HCT116 (cell line): ENCODE measurements at regions not wholly inside any gene's neighbourhood (a gene's known extent, or its start where the extent isn't known, plus 50 kb on each side); places are given as distances from the start of the nearest gene placed in this dataset.

ENCODE experiments used
- ATAC-seq: fragments of 200-7000 bp; cut with Tn5 transposase; 2 replicates; pipeline ENCODE4 v1.9.1; 2020; ENCODE audit warnings: mild to moderate bottlenecking, moderate library complexity
- BruUV-seq: library from RNA; stranded (reverse); fragments of 400-500 nt; replicated peaks from 2 replicates; lab custom pipeline; 2021; lab: Mats Ljungman, UMichigan
- CTCF ChIA-PET: fragments of 300-600 bp; sonication (Branson Sonifier 250); formaldehyde crosslinking; loops from one replicate; lab custom pipeline; 2021; ENCODE audit warnings: antibody characterized with exemption; lab: Charles Lee
- POLR2A ChIA-PET: fragments of 300-600, 350-600 bp; sonication (Branson Sonifier 250); formaldehyde crosslinking; loops from one replicate; lab custom pipeline; 2021; ENCODE audit warnings: antibody characterized with exemption; lab: Charles Lee
- RAD21 ChIA-PET, 2 experiments: fragments of 300-600 bp; sonication (Branson Sonifier 250); formaldehyde crosslinking; loops; one replicate each; lab custom pipeline; 2023; ENCODE audit warnings: low total read pairs in 2 of 2; ENCODE audit not compliant: uncharacterized antibody in 2 of 2, unreplicated experiment in 2 of 2, low non-redundant PET in 1 of 2; lab: Charles Lee
- DNase-seq: peaks from one replicate; pipeline ENCODE4 v3.0.0-alpha.2; 2010; ENCODE audit warnings: low read depth, low spot score
- H2AFZ ChIP-seq: fragments of 200-600 bp; shearing (Covaris generic), sonication (generic); 2 replicates; pipeline ENCODE4 v1.6.1; 2017; ENCODE audit warnings: low read depth, mixed run types, mixed read lengths, antibody characterized with exemption, low read length; ENCODE audit not compliant: poor library complexity, severe bottlenecking
- H3K27ac ChIP-seq: 2 replicates; pipeline ENCODE4 v1.5.1; 2012; ENCODE audit warnings: low read depth, low read length
- H3K27me3 ChIP-seq: fragments of 200-600 bp; sonication (generic); 2 replicates; pipeline ENCODE4 v1.6.1; 2016; ENCODE audit warnings: mixed run types, low read length, mixed read lengths; ENCODE audit not compliant: insufficient read depth
- H3K36me3 ChIP-seq, 2 experiments: fragments of 200-500 bp in 1 of 2; fragments of 200-600 bp in 1 of 2; sonication (Bioruptor generic) in 1 of 2; sonication (generic) in 1 of 2; 2 replicates each; pipeline versions ENCODE4 v1.5.1 to v1.6.1; 2014 to 2016; ENCODE audit warnings: low read length in 2 of 2, inconsistent platforms in 1 of 2, mixed read lengths in 1 of 2, mixed run types in 1 of 2; ENCODE audit not compliant: insufficient read depth in 2 of 2, control insufficient read depth in 1 of 2
- H3K4me1 ChIP-seq, 2 experiments: fragments of 200-600 bp in 1 of 2; sonication (generic) in 1 of 2; 2 replicates each; pipeline versions ENCODE4 v1.5.1 to v1.6.1; 2012 to 2017; ENCODE audit warnings: low read length in 2 of 2, inconsistent platforms in 1 of 2, mild to moderate bottlenecking in 1 of 2, mixed read lengths in 1 of 2, mixed run types in 1 of 2, moderate library complexity in 1 of 2; ENCODE audit not compliant: insufficient read depth in 2 of 2, control insufficient read depth in 1 of 2
- H3K4me2 ChIP-seq: fragments of 200-600 bp; sonication (generic); 2 replicates; pipeline ENCODE4 v1.6.1; 2017; ENCODE audit warnings: mixed run types, low read length, mixed read lengths
- H3K4me3 ChIP-seq, 2 experiments: fragments of 200-600 bp in 1 of 2; sonication (generic) in 1 of 2; replicated peaks in 1 of 2; 2 replicates each; pipeline ENCODE4 v1.5.1; 2011 to 2016; ENCODE audit warnings: low read length in 2 of 2, control low read depth in 1 of 2, low read depth in 1 of 2, mild to moderate bottlenecking in 1 of 2, mixed read lengths in 1 of 2, mixed run types in 1 of 2
- H3K79me2 ChIP-seq: fragments of 200-600 bp; sonication (generic); 2 replicates; pipeline ENCODE4 v1.6.1; 2017; ENCODE audit warnings: mild to moderate bottlenecking, mixed run types, low read length, moderate library complexity, mixed read lengths; ENCODE audit not compliant: insufficient read depth
- H3K9ac ChIP-seq: fragments of 200-600 bp; sonication (generic); 2 replicates; pipeline ENCODE4 v1.6.1; 2016; ENCODE audit warnings: low read length, mixed read lengths
- H3K9me2 ChIP-seq: fragments of 200-600 bp; sonication (generic), shearing (Covaris generic); 2 replicates; pipeline ENCODE4 v1.6.1; 2017; ENCODE audit warnings: mixed run types, mild to moderate bottlenecking, moderate library complexity; ENCODE audit not compliant: insufficient read depth
- H3K9me3 ChIP-seq, 2 experiments: fragments of 200-500 bp in 1 of 2; fragments of 200-600 bp in 1 of 2; sonication (Bioruptor generic) in 1 of 2; sonication (generic) in 1 of 2; 2 replicates each; pipeline ENCODE4 v1.6.1; 2014 to 2017; ENCODE audit warnings: low read length in 2 of 2, mixed read lengths in 2 of 2, inconsistent platforms in 1 of 2, low read depth in 1 of 2, mild to moderate bottlenecking in 1 of 2, mixed run types in 1 of 2, moderate library complexity in 1 of 2; ENCODE audit not compliant: control insufficient read depth in 1 of 2, insufficient read depth in 1 of 2
- H4K20me1 ChIP-seq: fragments of 200-600 bp; sonication (generic), shearing (Covaris generic); 2 replicates; pipeline ENCODE4 v1.6.1; 2017; ENCODE audit warnings: mixed run types, mild to moderate bottlenecking, moderate library complexity; ENCODE audit not compliant: insufficient read depth
- EZH2phosphoT487 ChIP-seq: fragments of 200-600 bp; IDR thresholded peaks from 2 replicates; pipeline ENCODE4 v1.6.1; 2018; ENCODE audit warnings: antibody characterized with exemption, borderline replicate concordance
- MAX ChIP-seq: IDR thresholded peaks from 2 replicates; pipeline ENCODE4 v1.6.1; 2012
- POLR2A ChIP-seq: IDR thresholded peaks from 2 replicates; pipeline ENCODE4 v1.7.0; 2011; ENCODE audit warnings: borderline replicate concordance; ENCODE audit not compliant: insufficient read depth, insufficient read length; ENCODE audit errors: extremely low read depth
- RAD21 ChIP-seq: IDR thresholded peaks from 2 replicates; pipeline ENCODE4 v1.6.1; 2012; ENCODE audit warnings: low read depth, mild to moderate bottlenecking
- TCF7L2 ChIP-seq: IDR thresholded peaks from 2 replicates; pipeline ENCODE4 v1.7.0; 2011; ENCODE audit warnings: borderline replicate concordance, inconsistent platforms; ENCODE audit not compliant: insufficient read depth, insufficient read length; ENCODE audit errors: extremely low read depth
- ZBTB33 ChIP-seq: IDR thresholded peaks from 2 replicates; pipeline ENCODE4 v1.6.1; 2011; ENCODE audit warnings: mild to moderate bottlenecking, low read length, moderate library complexity; ENCODE audit not compliant: insufficient replicate concordance; ENCODE audit errors: extremely low read depth
- intact Hi-C: fragments of 100-400 bp; cut with micrococcal nuclease; formaldehyde crosslinking; loops from 2 replicates; pipeline ENCODE4 v1.10.0; 2022

- no peaks in the 10 kb centered on the region for H3K79me2 ChIP-seq
- CTCF ChIA-PET = no interaction called here
- no peak overlapping the region for H2AFZ ChIP-seq
- H3K4me1 ChIP-seq = no peaks in the 10 kb centered on the region
- no peaks in the 10 kb centered on the region for H3K9me2 ChIP-seq
- RAD21 ChIA-PET = no interaction called here
- POLR2A ChIA-PET = no interaction called here
- BruUV-seq = no TSS peak
- DNase-seq = no peak
- H4K20me1 ChIP-seq = no peaks in the 10 kb centered on the region
- H3K4me3 ChIP-seq = no peak overlapping the region
- H3K4me2 ChIP-seq = no peak overlapping the region
- no peak overlapping the region for H3K9ac ChIP-seq
- no peaks in the 10 kb centered on the region for H3K27me3 ChIP-seq
- TF ChIP-seq RAD21 (no peak), ZBTB33 (no peak), EZH2phosphoT487 (no peak), MAX (no peak), TCF7L2 (no peak)
- H3K27ac ChIP-seq = no peak overlapping the region
- intact Hi-C loops = no loop called here
- ATAC-seq = no peak
- no peaks in the 10 kb centered on the region for H3K36me3 ChIP-seq
- no peaks in the 10 kb centered on the region for H3K9me3 ChIP-seq
These were observed 713.5 kb downstream of the DIAPH3 start for GRCh38 chr13:59450229-59450628.

GRCh38 chr13:59451236-59451635, 712.5 kb downstream of the DIAPH3 start:
- no peaks in the 10 kb centered on the region for H3K9me2 ChIP-seq
- no peaks in the 10 kb centered on the region for H3K79me2 ChIP-seq
- H3K4me3 ChIP-seq = no peak overlapping the region
- POLR2A ChIA-PET = no interaction called here
- CTCF ChIA-PET = no interaction called here
- H2AFZ ChIP-seq = no peak overlapping the region
- no peak overlapping the region for H3K4me2 ChIP-seq
- H3K27me3 ChIP-seq = no peaks in the 10 kb centered on the region
- no peaks in the 10 kb centered on the region for H4K20me1 ChIP-seq
- H3K9me3 ChIP-seq = no peaks in the 10 kb centered on the region
- DNase-seq (no peak), ATAC-seq (no peak)
- H3K36me3 ChIP-seq = no peaks in the 10 kb centered on the region
- H3K27ac ChIP-seq = no peak overlapping the region
- H3K4me1 ChIP-seq = no peaks in the 10 kb centered on the region
- intact Hi-C loops = no loop called here
- no peak overlapping the region for H3K9ac ChIP-seq
- RAD21 ChIA-PET = no interaction called here
- no peak for TF ChIP-seq POLR2A
- BruUV-seq = no TSS peak
